Esophagus muscularis mucosa (tissue), 4 donors: ENCODE measurements at regions not wholly inside any gene's neighbourhood (a gene's known extent, or its start where the extent isn't known, plus 50 kb on each side); places are given as distances from the start of the nearest gene placed in this dataset.
A peak's percentile ranks its signal among the peaks of the same experiment; 100 is the strongest.

Experiments
- EP300 ChIP-seq: sonication (generic); formaldehyde crosslinking; IDR thresholded peaks from one replicate; pipeline ENCODE4 v1.6.1; 2017; ENCODE audit warnings: antibody characterized with exemption
- POLR2AphosphoS5 ChIP-seq, 2 donors: sonication (generic); formaldehyde crosslinking; IDR thresholded peaks; one replicate each; pipeline ENCODE4 v1.6.1; 2017; ENCODE audit warnings: antibody characterized with exemption in 2 of 2
- TF ChIP-seq, protein P1 (sequence below), 3 experiments: fragments of 200-600 bp in 2 of 3; fragments of 450-650 bp in 1 of 3; sonication (generic) in 2 of 3; IDR thresholded peaks; one replicate each; pipeline ENCODE4 v1.5.1; 2017 to 2019; ENCODE audit warnings: antibody characterized with exemption in 3 of 3, mild to moderate bottlenecking in 2 of 3, moderate library complexity in 1 of 3

DNA sequence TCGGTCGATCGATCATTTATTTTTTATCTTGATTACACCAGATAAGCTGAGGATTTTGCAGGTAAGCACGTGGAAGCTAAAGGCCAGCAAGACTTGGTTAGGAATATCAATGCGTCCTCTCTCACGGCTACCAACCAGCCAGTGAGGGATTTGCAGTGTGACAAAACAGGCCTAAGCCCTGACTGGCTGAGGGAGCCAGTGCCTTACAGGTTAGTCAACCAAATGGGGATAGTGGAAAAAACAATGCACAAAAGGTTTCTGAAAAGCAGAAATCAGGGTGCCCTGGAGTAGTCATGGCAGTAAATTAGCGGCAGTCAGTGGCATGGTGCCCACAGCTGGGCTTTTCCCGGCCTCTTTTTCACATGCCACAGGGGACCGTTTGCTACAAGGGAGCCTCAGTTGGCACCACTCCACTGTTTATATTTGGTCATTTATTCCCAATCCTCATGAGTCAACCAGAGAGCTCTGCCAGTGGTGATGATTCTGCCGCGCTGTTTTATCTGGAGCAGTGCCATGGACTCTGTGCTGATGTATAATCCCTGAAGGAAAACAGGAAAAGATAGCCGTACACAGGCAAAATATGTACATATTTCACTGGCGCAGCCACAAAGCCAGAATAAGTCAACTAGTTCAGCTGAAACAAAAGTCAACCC lies 167.6 kb downstream of the RHOU start:
- peak; percentile 65 to 77 for TF ChIP-seq POLR2AphosphoS5 (IDR thresholded peaks at IDR 0.05)
- no peak for TF ChIP-seq EP300
- TF ChIP-seq, protein P1, sequence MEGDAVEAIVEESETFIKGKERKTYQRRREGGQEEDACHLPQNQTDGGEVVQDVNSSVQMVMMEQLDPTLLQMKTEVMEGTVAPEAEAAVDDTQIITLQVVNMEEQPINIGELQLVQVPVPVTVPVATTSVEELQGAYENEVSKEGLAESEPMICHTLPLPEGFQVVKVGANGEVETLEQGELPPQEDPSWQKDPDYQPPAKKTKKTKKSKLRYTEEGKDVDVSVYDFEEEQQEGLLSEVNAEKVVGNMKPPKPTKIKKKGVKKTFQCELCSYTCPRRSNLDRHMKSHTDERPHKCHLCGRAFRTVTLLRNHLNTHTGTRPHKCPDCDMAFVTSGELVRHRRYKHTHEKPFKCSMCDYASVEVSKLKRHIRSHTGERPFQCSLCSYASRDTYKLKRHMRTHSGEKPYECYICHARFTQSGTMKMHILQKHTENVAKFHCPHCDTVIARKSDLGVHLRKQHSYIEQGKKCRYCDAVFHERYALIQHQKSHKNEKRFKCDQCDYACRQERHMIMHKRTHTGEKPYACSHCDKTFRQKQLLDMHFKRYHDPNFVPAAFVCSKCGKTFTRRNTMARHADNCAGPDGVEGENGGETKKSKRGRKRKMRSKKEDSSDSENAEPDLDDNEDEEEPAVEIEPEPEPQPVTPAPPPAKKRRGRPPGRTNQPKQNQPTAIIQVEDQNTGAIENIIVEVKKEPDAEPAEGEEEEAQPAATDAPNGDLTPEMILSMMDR (IDR thresholded peaks at IDR 0.05): no peak
